Adipocyte (in vitro differentiated cells): ENCODE measurements at regions not wholly inside any gene's neighbourhood (a gene's known extent, or its start where the extent isn't known, plus 50 kb on each side); places are given as distances from the start of the nearest gene placed in this dataset.

Experiments used
- DNase-seq: peaks from one replicate; pipeline ENCODE4 v3.0.0-alpha.2; 2015; ENCODE audit warnings: low read depth
- H3K27me3 ChIP-seq: replicated peaks from 2 replicates; pipeline ENCODE4 v1.7.0; 2013; ENCODE audit warnings: mild to moderate bottlenecking, low read length, moderate library complexity; ENCODE audit not compliant: control insufficient read depth, insufficient read depth
- H3K36me3 ChIP-seq: 2 replicates; pipeline ENCODE4 v1.7.0; 2013; ENCODE audit warnings: low read length, mild to moderate bottlenecking, moderate library complexity; ENCODE audit not compliant: control insufficient read depth, insufficient read depth, severe bottlenecking
- H3K4me1 ChIP-seq: 2 replicates; pipeline ENCODE4 v1.7.0; 2013; ENCODE audit warnings: mild to moderate bottlenecking, low read length, moderate library complexity; ENCODE audit not compliant: control insufficient read depth, insufficient read depth
- H3K4me3 ChIP-seq: 2 replicates; pipeline ENCODE4 v1.7.0; 2013; ENCODE audit warnings: mild to moderate bottlenecking, low read length, moderate library complexity
- H3K9ac ChIP-seq: 2 replicates; pipeline ENCODE4 v1.7.0; 2013; ENCODE audit warnings: mild to moderate bottlenecking, low read length, moderate library complexity
- H3K9me3 ChIP-seq: 2 replicates; pipeline ENCODE4 v1.7.0; 2013; ENCODE audit warnings: mild to moderate bottlenecking, low read length, moderate library complexity; ENCODE audit not compliant: control insufficient read depth

DNA sequence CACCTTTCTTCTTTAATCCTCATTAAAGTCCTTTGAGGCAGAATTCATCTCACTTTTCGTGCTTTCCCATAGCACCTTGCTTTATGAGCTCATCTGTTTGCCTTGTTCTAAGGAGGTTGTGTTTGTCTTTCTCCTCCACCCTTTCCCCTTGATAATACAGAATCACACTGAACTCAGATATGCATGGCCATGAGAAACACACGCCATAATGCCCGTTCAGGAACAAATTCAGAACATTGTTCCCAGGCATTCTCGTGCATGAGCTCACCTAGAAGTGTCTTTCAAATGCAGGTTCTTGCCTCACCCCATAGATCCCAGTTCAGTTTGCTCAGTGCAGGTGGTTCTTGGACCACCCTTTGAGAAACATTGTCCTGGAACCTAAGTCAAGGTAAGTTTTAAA lies 71.1 kb downstream of the TMEM114 start:
- no peak overlapping the region for H3K4me3 ChIP-seq
- no peaks in the 10 kb centered on the region for H3K36me3 ChIP-seq
- no peaks in the 10 kb centered on the region for H3K9me3 ChIP-seq
- H3K4me1 ChIP-seq = no peaks in the 10 kb centered on the region
- DNase-seq = no peak
- no peaks in the 10 kb centered on the region for H3K27me3 ChIP-seq
- no peak overlapping the region for H3K9ac ChIP-seq

DNA sequence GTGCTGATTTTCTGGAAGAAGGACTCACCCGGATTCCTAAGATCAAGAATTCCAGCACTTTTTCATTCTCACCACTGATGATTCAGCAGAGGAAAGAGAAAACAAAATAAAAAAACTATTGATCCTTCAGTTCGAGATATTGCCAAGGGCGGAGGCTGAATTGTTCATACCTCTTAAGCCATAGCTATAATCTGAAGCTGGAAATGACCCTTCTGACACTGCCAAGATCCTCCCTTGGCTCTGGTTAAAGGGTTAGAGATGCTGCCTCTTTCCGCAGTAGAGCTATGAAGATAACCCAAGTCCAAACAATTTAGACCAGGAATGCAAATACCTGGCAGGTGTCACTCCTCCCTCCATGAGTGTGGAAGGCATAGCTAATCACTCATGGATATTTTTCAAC lies 73.0 kb downstream of the TMEM114 start:
- no peaks in the 10 kb centered on the region for H3K4me1 ChIP-seq
- H3K36me3 ChIP-seq = no peaks in the 10 kb centered on the region
- no peaks in the 10 kb centered on the region for H3K9me3 ChIP-seq
- H3K9ac ChIP-seq = no peak overlapping the region
- no peak overlapping the region for H3K4me3 ChIP-seq
- no peaks in the 10 kb centered on the region for H3K27me3 ChIP-seq
- DNase-seq = no peak

DNA sequence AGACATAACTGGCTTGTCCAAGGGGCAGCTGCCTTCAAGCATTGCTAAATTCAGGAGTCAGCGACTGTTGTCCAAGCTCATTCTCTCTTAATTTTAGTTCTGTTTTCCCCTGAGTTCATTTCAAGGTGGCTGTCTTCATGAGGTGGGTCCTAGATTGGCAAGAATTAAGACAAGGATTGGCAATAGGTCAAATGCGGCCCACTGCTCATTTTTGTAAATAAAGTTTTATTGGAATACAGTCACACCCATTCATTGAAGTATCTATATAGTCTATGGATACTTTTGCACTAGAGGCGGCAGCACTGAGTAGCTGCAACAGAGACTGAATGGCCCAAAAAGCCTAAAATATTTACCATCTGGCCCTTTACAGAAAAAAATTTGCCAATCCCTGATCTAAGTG lies 73.8 kb downstream of the TMEM114 start:
- Histone ChIP-seq H3K4me3 (no peak overlapping the region), H3K9me3 (no peaks in the 10 kb centered on the region), H3K36me3 (no peaks in the 10 kb centered on the region), H3K27me3 (no peaks in the 10 kb centered on the region), H3K9ac (no peak overlapping the region), H3K4me1 (no peaks in the 10 kb centered on the region)
- no peak for DNase-seq

DNA sequence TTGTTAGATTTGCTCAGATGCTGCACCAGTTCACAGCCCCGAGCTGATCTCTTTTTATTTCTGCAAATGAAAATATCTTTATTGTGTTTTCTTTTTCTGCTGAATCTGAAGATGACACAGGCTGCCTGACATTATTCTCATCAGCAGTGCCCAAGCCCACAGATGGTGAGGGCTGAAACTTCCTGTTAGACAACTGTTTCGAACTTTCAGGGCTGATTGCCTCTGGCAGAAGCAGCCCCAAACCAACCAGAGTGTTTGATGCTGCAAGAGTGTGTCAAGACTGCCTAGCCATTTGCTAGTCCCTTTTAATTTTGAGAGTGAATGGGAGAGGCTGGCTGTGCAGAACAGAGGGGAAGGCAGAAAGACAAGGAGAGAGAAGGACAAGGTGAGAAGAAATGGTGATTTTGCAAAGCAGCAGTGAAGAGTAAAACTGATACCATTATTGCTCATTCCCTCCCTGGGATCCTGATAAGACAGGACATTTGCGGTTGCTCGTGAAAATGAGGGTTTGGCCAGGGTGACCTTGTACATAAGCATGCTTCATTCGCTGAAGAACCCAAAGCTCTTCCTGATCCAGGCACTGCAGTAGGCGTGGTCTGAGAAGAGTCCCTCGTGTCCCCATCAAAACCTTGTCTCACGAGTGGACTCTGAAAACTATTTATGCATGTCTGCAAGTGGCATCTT lies 77.2 kb downstream of the TMEM114 start:
- Histone ChIP-seq H3K9ac (no peak overlapping the region), H3K36me3 (no peaks in the 10 kb centered on the region), H3K9me3 (no peaks in the 10 kb centered on the region), H3K27me3 (no peaks in the 10 kb centered on the region), H3K4me1 (no peaks in the 10 kb centered on the region), H3K4me3 (no peak overlapping the region)
- DNase-seq = no peak

DNA sequence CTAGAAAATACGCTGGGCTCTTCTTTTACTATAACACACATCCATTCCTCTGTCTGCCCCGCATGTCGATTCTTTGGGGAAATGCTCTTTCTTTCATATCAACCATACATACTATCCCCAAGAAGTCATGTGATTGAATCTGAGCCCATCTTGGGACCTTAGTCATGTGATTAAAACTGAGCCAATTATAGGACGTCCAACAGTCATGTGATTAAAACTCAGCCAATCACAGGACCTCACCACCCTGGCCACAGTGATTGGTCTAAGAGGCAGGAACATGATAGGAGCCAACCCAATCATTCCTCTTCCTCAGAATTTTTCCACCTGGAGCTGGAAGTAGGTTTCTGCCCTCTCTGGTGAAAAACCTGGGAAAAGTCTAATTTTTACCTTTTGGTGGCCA lies 78.8 kb downstream of the TMEM114 start:
- Histone ChIP-seq H3K4me1 (no peaks in the 10 kb centered on the region), H3K36me3 (no peaks in the 10 kb centered on the region), H3K27me3 (no peaks in the 10 kb centered on the region), H3K9me3 (no peaks in the 10 kb centered on the region), H3K4me3 (no peak overlapping the region), H3K9ac (no peak overlapping the region)
- DNase-seq = no peak

DNA sequence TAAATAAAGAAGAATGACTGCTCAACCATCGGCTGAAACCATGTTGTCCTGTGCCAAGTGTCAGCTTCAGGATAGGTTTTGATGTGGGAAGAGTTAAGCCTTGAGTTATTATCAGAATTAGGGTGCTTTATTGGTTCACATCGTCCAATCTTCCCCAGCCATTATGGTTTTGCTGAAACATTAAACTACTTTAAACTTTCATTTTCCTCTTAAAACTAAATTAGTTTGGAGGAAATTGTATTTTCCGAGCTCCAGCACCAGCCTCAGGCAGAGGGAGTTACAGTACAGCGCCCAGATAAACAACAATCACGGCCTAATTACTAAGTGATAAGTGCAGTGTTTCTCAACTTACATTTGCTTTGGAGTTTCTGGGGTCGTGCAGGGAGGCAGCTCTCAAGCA lies 80.2 kb downstream of the TMEM114 start:
- no peaks in the 10 kb centered on the region for H3K36me3 ChIP-seq
- no peak overlapping the region for H3K9ac ChIP-seq
- no peaks in the 10 kb centered on the region for H3K27me3 ChIP-seq
- H3K4me1 ChIP-seq = no peaks in the 10 kb centered on the region
- H3K9me3 ChIP-seq = no peaks in the 10 kb centered on the region
- no peak overlapping the region for H3K4me3 ChIP-seq
- no peak for DNase-seq

DNA sequence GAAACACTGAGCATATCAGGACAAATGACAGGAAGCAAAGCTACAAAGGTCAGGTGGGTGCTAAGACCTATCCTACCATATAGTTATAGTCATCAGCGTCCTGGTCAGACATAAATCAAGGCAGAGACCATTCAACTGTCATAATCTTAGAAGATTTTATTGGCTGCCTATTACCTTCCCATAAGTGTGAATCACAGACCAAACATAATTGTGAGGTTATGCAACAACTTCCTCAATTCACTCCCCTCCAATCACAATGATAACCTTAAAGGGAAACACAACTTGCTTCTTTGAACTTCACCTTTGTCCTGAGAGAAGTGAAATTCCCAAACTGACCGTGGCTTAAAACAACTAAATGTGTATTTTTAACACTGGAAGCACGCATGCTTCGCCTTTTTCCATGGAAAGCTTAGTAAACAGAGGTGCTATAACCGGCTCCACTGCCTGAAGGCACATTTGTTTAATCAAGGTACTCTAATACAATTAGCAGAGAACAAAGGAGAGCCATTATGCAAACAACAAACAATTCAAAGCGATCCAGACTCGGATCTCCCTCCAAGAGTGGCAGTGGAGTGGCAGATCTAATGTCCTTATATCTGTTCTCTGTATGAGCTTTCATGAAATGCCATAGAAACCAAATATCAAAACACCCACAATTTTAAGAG lies 84.9 kb downstream of the TMEM114 start:
- Histone ChIP-seq H3K9ac (no peak overlapping the region), H3K27me3 (no peaks in the 10 kb centered on the region), H3K9me3 (no peaks in the 10 kb centered on the region), H3K36me3 (no peaks in the 10 kb centered on the region), H3K4me1 (no peaks in the 10 kb centered on the region), H3K4me3 (no peak overlapping the region)
- no peak for DNase-seq

DNA sequence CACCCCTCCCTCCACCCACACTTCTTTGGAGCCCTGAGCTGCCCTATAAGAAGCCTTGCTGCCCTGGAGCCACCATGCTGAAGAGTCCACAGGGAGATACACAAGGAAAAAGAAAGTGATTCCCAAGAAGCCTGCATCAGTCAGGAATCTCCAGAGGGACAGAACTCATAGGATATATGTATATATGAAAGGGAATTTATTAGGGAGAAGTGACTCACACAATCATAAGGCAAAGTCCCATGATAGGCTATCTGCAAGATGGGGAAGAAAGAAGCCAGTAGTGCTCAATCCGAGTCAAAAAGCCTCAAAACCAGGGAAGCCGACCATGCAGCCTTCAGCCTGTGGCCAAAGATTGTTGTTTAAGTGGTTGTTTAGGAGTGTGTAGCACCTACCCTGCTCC lies 87.9 kb downstream of the TMEM114 start:
- Histone ChIP-seq H3K4me1 (no peaks in the 10 kb centered on the region), H3K4me3 (no peak overlapping the region), H3K9me3 (no peaks in the 10 kb centered on the region), H3K27me3 (no peaks in the 10 kb centered on the region), H3K36me3 (no peaks in the 10 kb centered on the region), H3K9ac (no peak overlapping the region)
- DNase-seq = no peak

DNA sequence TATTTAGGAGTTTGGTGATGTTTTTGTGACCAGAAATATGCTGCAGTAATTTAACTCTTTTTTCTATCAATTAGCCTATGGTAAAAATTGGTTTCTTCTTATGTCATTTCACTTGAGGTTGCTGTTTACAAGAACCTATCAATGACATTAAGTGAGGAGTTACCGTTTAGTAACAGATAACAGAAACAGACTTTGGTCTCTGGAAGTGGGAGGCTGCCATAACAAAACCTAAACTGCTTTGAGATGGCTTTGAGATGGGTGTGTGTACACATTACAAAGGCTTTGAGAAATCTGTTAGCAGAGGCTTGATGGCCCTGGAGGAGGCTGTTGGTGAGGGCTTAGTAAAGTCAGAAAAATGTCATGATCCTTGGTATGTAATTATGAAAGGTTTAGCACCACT lies 90.0 kb downstream of the TMEM114 start:
- no peaks in the 10 kb centered on the region for H3K36me3 ChIP-seq
- H3K9me3 ChIP-seq = no peaks in the 10 kb centered on the region
- H3K9ac ChIP-seq = no peak overlapping the region
- no peaks in the 10 kb centered on the region for H3K4me1 ChIP-seq
- no peak overlapping the region for H3K4me3 ChIP-seq
- no peak for DNase-seq
- H3K27me3 ChIP-seq = no peaks in the 10 kb centered on the region

DNA sequence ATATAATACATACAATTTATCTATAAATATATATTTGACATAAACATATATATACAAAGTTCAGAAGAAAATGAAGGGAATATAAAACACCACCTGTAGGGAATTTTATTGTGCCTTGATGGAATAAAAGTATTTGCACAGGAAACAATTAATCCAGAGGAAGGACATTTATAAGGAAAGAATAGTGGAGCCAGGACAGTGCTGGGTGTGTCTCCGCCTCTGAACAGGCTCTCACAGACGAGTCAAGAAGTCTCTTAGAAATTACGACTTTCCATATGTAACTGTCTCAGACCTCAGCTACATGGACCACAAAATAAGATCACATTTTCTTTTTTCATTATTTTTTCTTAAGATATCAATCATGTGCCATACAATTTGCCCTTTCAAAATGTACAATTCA lies 93.9 kb downstream of the TMEM114 start:
- DNase-seq = no peak
- no peaks in the 10 kb centered on the region for H3K36me3 ChIP-seq
- no peaks in the 10 kb centered on the region for H3K4me1 ChIP-seq
- H3K9me3 ChIP-seq = no peaks in the 10 kb centered on the region
- no peaks in the 10 kb centered on the region for H3K27me3 ChIP-seq
- no peak overlapping the region for H3K4me3 ChIP-seq
- H3K9ac ChIP-seq = no peak overlapping the region

DNA sequence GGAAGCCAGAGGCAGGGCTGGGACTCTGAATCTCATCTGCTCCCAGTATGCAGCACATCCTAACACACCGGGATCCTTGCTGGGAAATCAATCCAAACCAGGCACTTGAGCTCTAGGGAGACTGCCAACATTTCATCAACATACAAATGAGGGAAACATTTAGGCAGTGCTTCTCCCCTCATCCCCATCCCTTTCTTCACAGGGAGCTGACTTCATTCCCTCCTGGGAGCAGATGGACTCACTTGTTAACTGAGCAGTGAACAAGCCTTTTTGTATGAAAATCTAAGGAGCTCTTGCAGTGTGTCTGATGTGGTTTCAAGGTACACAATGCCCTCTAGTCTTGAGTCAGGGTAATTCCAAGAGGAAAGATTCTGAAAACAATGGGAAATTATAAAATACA lies 96.3 kb downstream of the TMEM114 start:
- DNase-seq = no peak
- Histone ChIP-seq H3K27me3 (no peaks in the 10 kb centered on the region), H3K4me1 (no peaks in the 10 kb centered on the region), H3K36me3 (no peaks in the 10 kb centered on the region), H3K9me3 (no peaks in the 10 kb centered on the region), H3K4me3 (no peak overlapping the region), H3K9ac (no peak overlapping the region)

DNA sequence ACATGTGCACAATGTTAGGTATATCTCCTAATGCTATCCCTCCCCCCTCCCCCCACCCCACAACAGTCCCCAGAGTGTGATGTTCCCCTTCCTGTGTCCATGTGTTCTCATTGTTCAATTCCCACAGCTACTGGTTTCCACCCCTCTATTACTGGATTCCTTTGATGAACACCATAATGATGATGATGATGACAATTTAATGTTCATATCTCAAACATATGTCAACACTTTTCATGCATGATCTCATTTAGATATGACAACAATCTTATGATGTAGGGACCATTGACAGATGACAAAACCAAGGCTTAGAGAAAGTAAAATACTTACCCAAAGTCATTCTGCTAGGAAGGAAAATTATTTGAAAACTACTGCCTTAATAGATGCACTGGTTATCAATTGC lies 97.6 kb downstream of the TMEM114 start:
- Histone ChIP-seq H3K36me3 (no peaks in the 10 kb centered on the region), H3K9ac (no peak overlapping the region), H3K27me3 (no peaks in the 10 kb centered on the region), H3K9me3 (no peaks in the 10 kb centered on the region), H3K4me1 (no peaks in the 10 kb centered on the region), H3K4me3 (no peak overlapping the region)
- no peak for DNase-seq
